ENCODE measurements at regions not wholly inside any gene's neighbourhood (a gene's known extent, or its start where the extent isn't known, plus 50 kb on each side); places are given as distances from the start of the nearest gene placed in this dataset.

- Histone ChIP-seq H3K79me2 (ENCODE audit: insufficient read depth, low read length) (no peaks in the 10 kb centered on the region), H3K4me2 (ENCODE audit: low read depth, low read length, poor library complexity, severe bottlenecking) (no peak overlapping the region), H2AFZ (ENCODE audit: low read depth, low read length, severe bottlenecking) (no peak overlapping the region), H3K27ac (ENCODE audit: low read depth, low read length) (no peak overlapping the region), H3K27me3 (ENCODE audit: low read length) (no peaks in the 10 kb centered on the region), H3K9ac (ENCODE audit: low read length) (no peak overlapping the region), H3K4me3 (ENCODE audit: insufficient read depth, low read length, poor library complexity, severe bottlenecking) (no peak overlapping the region), H4K20me1 (ENCODE audit: low read depth, low read length) (no peaks in the 10 kb centered on the region), H3K9me3 (ENCODE audit: insufficient read depth, low read length) (no peaks in the 10 kb centered on the region), H3F3A (ENCODE audit: insufficient read depth) (no peaks in the 10 kb centered on the region), H3K36me3 (ENCODE audit: low read length) (no peaks in the 10 kb centered on the region), H3K9me2 (replicated peaks; ENCODE audit: insufficient read depth, low read length) (no peaks in the 10 kb centered on the region)
- TF ChIP-seq EZH2phosphoT487 (conservative IDR thresholded peaks at IDR 0.05; ENCODE audit: low read length) (no peak), CTCF (IDR thresholded peaks at IDR 0.05; ENCODE audit: insufficient read depth, low read length, poor library complexity, severe bottlenecking) (no peak)
Measured at GRCh38 chr4:184528051-184528450, 53.7 kb upstream of the IRF2 start.

- H2AFZ ChIP-seq (ENCODE audit: low read depth, low read length, severe bottlenecking) = no peak overlapping the region
- no peaks in the 10 kb centered on the region for H3K27me3 ChIP-seq (ENCODE audit: low read length)
- H3K9me2 ChIP-seq (replicated peaks; ENCODE audit: insufficient read depth, low read length) = no peaks in the 10 kb centered on the region
- no peaks in the 10 kb centered on the region for H3K36me3 ChIP-seq (ENCODE audit: low read length)
- no peaks in the 10 kb centered on the region for H3K79me2 ChIP-seq (ENCODE audit: insufficient read depth, low read length)
- no peak for TF ChIP-seq EZH2phosphoT487 (conservative IDR thresholded peaks at IDR 0.05; ENCODE audit: low read length)
- TF ChIP-seq CTCF (IDR thresholded peaks at IDR 0.05; ENCODE audit: insufficient read depth, low read length, poor library complexity, severe bottlenecking) = no peak
- no peak overlapping the region for H3K9ac ChIP-seq (ENCODE audit: low read length)
- no peaks in the 10 kb centered on the region for H3K9me3 ChIP-seq (ENCODE audit: insufficient read depth, low read length)
- no peak overlapping the region for H3K4me2 ChIP-seq (ENCODE audit: low read depth, low read length, poor library complexity, severe bottlenecking)
- H3K27ac ChIP-seq (ENCODE audit: low read depth, low read length) = no peak overlapping the region
- no peaks in the 10 kb centered on the region for H3F3A ChIP-seq (ENCODE audit: insufficient read depth)
- H4K20me1 ChIP-seq (ENCODE audit: low read depth, low read length) = no peaks in the 10 kb centered on the region
- H3K4me3 ChIP-seq (ENCODE audit: insufficient read depth, low read length, poor library complexity, severe bottlenecking) = no peak overlapping the region
Measured at GRCh38 chr4:184526228-184526627, 51.9 kb upstream of the IRF2 start.

Measured in SU-DHL-6 (cell line).